HG03280 (cell line): ENCODE measurements at regions not wholly inside any gene's neighbourhood (a gene's known extent, or its start where the extent isn't known, plus 50 kb on each side); places are given as distances from the start of the nearest gene placed in this dataset.

Source experiments
- ATAC-seq: cut with Tn5 transposase; IDR thresholded peaks from one replicate; pipeline ENCODE4 v1.9.1; 2021; ENCODE audit warnings: mild to moderate bottlenecking, moderate library complexity; ENCODE audit not compliant: unreplicated experiment

- ATAC-seq = no peak
These were observed 59.6 kb upstream of the CDH13 start for GRCh38 chr16:82567175-82567574.

GRCh38 chr16:82563401-82563800, 63.4 kb upstream of the CDH13 start:
- no peak for ATAC-seq

GRCh38 chr16:82562183-82562683, 64.5 kb upstream of the CDH13 start:
- ATAC-seq = no peak

GRCh38 chr16:82560805-82561325, 65.9 kb upstream of the CDH13 start:
- no peak for ATAC-seq

GRCh38 chr16:82544378-82545160, 82.2 kb upstream of the CDH13 start:
- no peak for ATAC-seq

GRCh38 chr16:82542714-82543113, 84.1 kb upstream of the CDH13 start:
- no peak for ATAC-seq

GRCh38 chr16:82541103-82541502, 85.7 kb upstream of the CDH13 start:
- ATAC-seq = no peak

- ATAC-seq = no peak
These were observed 91.0 kb upstream of the CDH13 start for GRCh38 chr16:82535764-82536163.

- ATAC-seq = no peak
These were observed 91.5 kb upstream of the CDH13 start for GRCh38 chr16:82535262-82535661.

- no peak for ATAC-seq
These were observed 93.6 kb upstream of the CDH13 start for GRCh38 chr16:82533189-82533588.

GRCh38 chr16:82530883-82531282, 95.9 kb upstream of the CDH13 start:
- ATAC-seq = no peak

- ATAC-seq = no peak
These were observed 99.7 kb upstream of the CDH13 start for GRCh38 chr16:82527101-82527500.

- no peak for ATAC-seq
These were observed 101.8 kb upstream of the CDH13 start for GRCh38 chr16:82524976-82525375.

GRCh38 chr16:82523815-82524214, 103.0 kb upstream of the CDH13 start:
- no peak for ATAC-seq

- ATAC-seq = no peak
These were observed 104.7 kb upstream of the CDH13 start for GRCh38 chr16:82522026-82522425.

GRCh38 chr16:82518811-82519210, 108.0 kb upstream of the CDH13 start:
- ATAC-seq = no peak

- ATAC-seq = no peak
These were observed 112.5 kb upstream of the CDH13 start for GRCh38 chr16:82514262-82514661.

- no peak for ATAC-seq
These were observed 115.9 kb upstream of the CDH13 start for GRCh38 chr16:82510789-82511305.

- ATAC-seq = no peak
These were observed 116.9 kb upstream of the CDH13 start for GRCh38 chr16:82509691-82510430.

GRCh38 chr16:82506692-82507670, 119.8 kb upstream of the CDH13 start:
- ATAC-seq = no peak
